Heart right ventricle (tissue), 16 donors: ENCODE measurements at regions not wholly inside any gene's neighbourhood (a gene's known extent, or its start where the extent isn't known, plus 50 kb on each side); places are given as distances from the start of the nearest gene placed in this dataset.

ENCODE experiments used
- ATAC-seq, 8 donors: fragments of 200-7000 bp; cut with Tn5 transposase; one replicate each; pipeline ENCODE4 v1.9.1; 2020; ENCODE audit warnings: mild to moderate bottlenecking in 8 of 8, moderate library complexity in 8 of 8, moderate number of reproducible peaks in 1 of 8
- DNase-seq, 2 donors: peaks; one replicate each; pipeline ENCODE4 v3.0.0-alpha.2; 2020
- H3K27ac ChIP-seq, 10 donors: fragments of 200-600 bp; sonication (generic) in 2 of 10; one replicate each; pipeline versions ENCODE4 v1.5.0 to v1.8.0; 2020 to 2022; ENCODE audit warnings: mild to moderate bottlenecking in 3 of 10
- H3K27me3 ChIP-seq, 7 donors: fragments of 200-600 bp; one replicate each; pipeline ENCODE4 v1.8.0; 2021 to 2022; ENCODE audit warnings: mild to moderate bottlenecking in 2 of 7
- H3K36me3 ChIP-seq, 9 donors: fragments of 200-600 bp; sonication (generic) in 1 of 9; one replicate each; pipeline versions ENCODE4 v1.5.0 to v1.8.0; 2020 to 2022; ENCODE audit warnings: mild to moderate bottlenecking in 2 of 9
- H3K4me1 ChIP-seq, 9 donors: fragments of 200-600 bp; sonication (generic) in 1 of 9; one replicate each; pipeline versions ENCODE4 v1.5.0 to v1.8.0; 2020 to 2022; ENCODE audit warnings: mild to moderate bottlenecking in 4 of 9
- H3K4me3 ChIP-seq, 10 donors: fragments of 200-600 bp; sonication (generic) in 2 of 10; one replicate each; pipeline versions ENCODE4 v1.5.0 to v1.8.0; 2020 to 2022; ENCODE audit warnings: mild to moderate bottlenecking in 7 of 10, moderate library complexity in 2 of 10
- H3K9me3 ChIP-seq, 11 donors: fragments of 200-600 bp in 10 of 11; sonication (generic) in 2 of 11; one replicate each; pipeline versions ENCODE4 v1.5.0 to v1.8.0; 2013 to 2022; ENCODE audit warnings: mild to moderate bottlenecking in 2 of 11, control low read depth in 1 of 11, moderate library complexity in 1 of 11
- WGBS, 2 donors: extraction: QIAGEN DNeasy Blood & Tissue Kit; methylation state at CpG; one replicate each; pipeline ENCODE4 v1.1.7; 2013; ENCODE audit warnings: inconsistent platforms in 1 of 2; 5-methylcytosine and 5-hydroxymethylcytosine counted together
- intact Hi-C, 10 donors: fragments of 100-400 bp; cut with DNase I; formaldehyde crosslinking; loops; one replicate each; pipeline versions ENCODE4 v1.11.1 to v1.14.2; 2022
- TF ChIP-seq, protein P1 (sequence below), 9 donors: fragments of 200-600 bp; sonication (generic) in 2 of 9; IDR thresholded peaks; one replicate each; pipeline versions ENCODE4 v1.5.0 to v1.8.0; 2021 to 2022; ENCODE audit warnings: antibody characterized with exemption in 9 of 9, mild to moderate bottlenecking in 5 of 9, moderate library complexity in 1 of 9
- donor health status: Arrhythmogenic right ventricular cardiomyopathy.
- donor health status: ischemic (EF 13 %, LVEDD 7.1; RV severe dilation, severe dysfunction).
- donor health status: healthy with polysubstance abuse.
- donor health status: DM: no; HTN: yes; CAD: no.
- donor health status: DM: no; HTN: no; CAD: no.
- donor health status: ischemic (EF 25% LVEDD 6.9; RV normal size, moderate dysfunction).
- donor health status: ischemic (EF 25% LVEDD 5.7; RV mildly dilated, moderate dysfunction).
- donor health status: healthy.
- donor health status: DM: yes; HTN: yes; CAD: no.
- donor health status: Ischemic cardiomyopathy.
- donor health status: ischemic (EF 35%, LVEDD 5.7; RV mildly dilated, moderate dysfunction).
- donor health status: nonischemic (EF 11% LVEDD 7.7; RV severe dilation, severe dysfunction).
- donor health status: DM: yes; HTN: yes; CAD: no.
- donor health status: PGD.
- donor health status: ischemic (EF 29% LVEDD 5.4; RV normal size, mild dysfunction).
- donor health status: nonischemic (EF 23%, LVEDD 6.1; RV moderate dilation, normal function).

DNA sequence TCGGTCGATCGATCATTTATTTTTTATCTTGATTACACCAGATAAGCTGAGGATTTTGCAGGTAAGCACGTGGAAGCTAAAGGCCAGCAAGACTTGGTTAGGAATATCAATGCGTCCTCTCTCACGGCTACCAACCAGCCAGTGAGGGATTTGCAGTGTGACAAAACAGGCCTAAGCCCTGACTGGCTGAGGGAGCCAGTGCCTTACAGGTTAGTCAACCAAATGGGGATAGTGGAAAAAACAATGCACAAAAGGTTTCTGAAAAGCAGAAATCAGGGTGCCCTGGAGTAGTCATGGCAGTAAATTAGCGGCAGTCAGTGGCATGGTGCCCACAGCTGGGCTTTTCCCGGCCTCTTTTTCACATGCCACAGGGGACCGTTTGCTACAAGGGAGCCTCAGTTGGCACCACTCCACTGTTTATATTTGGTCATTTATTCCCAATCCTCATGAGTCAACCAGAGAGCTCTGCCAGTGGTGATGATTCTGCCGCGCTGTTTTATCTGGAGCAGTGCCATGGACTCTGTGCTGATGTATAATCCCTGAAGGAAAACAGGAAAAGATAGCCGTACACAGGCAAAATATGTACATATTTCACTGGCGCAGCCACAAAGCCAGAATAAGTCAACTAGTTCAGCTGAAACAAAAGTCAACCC, 167.6 kb downstream of the RHOU start:
- H3K27me3 ChIP-seq, result peaks cover 0 to 11% (median 0%) of the 10 kb centered on the region in 7 donors
- peaks cover 0 to 19% (median 0%) of the 10 kb centered on the region in 11 donors for H3K9me3 ChIP-seq
- ATAC-seq (peak; percentile 75 to 90 (median 85)), DNase-seq (peak; percentile 63 to 78)
- TF ChIP-seq, protein P1, sequence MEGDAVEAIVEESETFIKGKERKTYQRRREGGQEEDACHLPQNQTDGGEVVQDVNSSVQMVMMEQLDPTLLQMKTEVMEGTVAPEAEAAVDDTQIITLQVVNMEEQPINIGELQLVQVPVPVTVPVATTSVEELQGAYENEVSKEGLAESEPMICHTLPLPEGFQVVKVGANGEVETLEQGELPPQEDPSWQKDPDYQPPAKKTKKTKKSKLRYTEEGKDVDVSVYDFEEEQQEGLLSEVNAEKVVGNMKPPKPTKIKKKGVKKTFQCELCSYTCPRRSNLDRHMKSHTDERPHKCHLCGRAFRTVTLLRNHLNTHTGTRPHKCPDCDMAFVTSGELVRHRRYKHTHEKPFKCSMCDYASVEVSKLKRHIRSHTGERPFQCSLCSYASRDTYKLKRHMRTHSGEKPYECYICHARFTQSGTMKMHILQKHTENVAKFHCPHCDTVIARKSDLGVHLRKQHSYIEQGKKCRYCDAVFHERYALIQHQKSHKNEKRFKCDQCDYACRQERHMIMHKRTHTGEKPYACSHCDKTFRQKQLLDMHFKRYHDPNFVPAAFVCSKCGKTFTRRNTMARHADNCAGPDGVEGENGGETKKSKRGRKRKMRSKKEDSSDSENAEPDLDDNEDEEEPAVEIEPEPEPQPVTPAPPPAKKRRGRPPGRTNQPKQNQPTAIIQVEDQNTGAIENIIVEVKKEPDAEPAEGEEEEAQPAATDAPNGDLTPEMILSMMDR (IDR thresholded peaks at IDR 0.05), result no peak
- intact Hi-C loops, result loop anchor here in 1 of 10 donors (5.0 kb wide), 1 partner anchor 324 kb away; no protein-coding TSS in a partner anchor
- no peak overlapping the region for H3K4me3 ChIP-seq
- H3K27ac ChIP-seq, result peak overlapping the region in 2 of 10 donors; percentile 5 to 44
- H3K4me1 ChIP-seq, result peaks cover 0 to 21% (median 13%) of the 10 kb centered on the region in 9 donors
- 56 to 68% methylated on average over 13 of the region's 13 CpGs for WGBS, 2 donors
- no peaks in the 10 kb centered on the region for H3K36me3 ChIP-seq

DNA sequence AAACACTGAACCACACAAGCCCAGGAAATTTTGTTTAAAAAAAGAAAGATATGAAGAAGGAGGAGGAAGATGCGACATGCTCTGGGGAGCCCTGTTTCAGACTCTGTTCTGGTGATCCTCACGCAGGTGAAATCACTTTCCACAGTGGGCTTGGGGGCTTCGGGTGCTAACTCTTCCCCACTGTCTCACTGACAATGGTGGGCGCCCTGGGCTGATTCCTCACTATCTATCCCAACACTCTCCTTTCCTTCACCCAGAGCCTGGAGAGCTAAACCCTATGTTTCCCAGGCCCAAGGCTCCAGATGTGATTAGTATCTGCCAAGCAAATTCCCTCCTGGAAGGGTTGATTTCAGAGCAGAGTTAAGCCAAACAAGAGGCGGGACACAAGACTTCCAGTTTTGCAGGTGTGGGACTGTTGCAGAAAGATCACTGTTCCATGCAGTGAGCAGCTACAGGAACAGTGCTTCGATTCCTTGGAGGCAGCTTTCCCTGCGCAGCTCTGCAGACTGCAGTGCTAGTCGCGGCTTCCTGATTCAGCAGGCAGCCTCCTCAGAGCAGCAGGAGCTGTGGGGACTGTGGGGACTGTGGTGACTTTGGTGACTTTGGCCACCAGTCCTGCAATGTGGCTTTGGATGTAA, 168.3 kb downstream of the RHOU start:
- peaks cover 0 to 25% (median 0%) of the 10 kb centered on the region in 11 donors for H3K9me3 ChIP-seq
- no peaks in the 10 kb centered on the region for H3K36me3 ChIP-seq
- H3K4me1 ChIP-seq, result peaks cover 0 to 17% (median 13%) of the 10 kb centered on the region in 9 donors
- TF ChIP-seq, protein P1 (IDR thresholded peaks at IDR 0.05), result no peak
- no peak overlapping the region for H3K4me3 ChIP-seq
- intact Hi-C loops, result loop anchor here in 1 of 10 donors (5.0 kb wide), 1 partner anchor 324 kb away; no protein-coding TSS in a partner anchor
- 46 to 63% methylated on average over 9 of the region's 9 CpGs for WGBS, 2 donors
- peaks cover 0 to 11% (median 0%) of the 10 kb centered on the region in 7 donors for H3K27me3 ChIP-seq
- no peak for DNase-seq
- H3K27ac ChIP-seq, result peak overlapping the region in 2 of 10 donors; percentile 5 to 44
- peak in 4 of 8 donors; percentile 5 to 52 (median 26) for ATAC-seq

DNA sequence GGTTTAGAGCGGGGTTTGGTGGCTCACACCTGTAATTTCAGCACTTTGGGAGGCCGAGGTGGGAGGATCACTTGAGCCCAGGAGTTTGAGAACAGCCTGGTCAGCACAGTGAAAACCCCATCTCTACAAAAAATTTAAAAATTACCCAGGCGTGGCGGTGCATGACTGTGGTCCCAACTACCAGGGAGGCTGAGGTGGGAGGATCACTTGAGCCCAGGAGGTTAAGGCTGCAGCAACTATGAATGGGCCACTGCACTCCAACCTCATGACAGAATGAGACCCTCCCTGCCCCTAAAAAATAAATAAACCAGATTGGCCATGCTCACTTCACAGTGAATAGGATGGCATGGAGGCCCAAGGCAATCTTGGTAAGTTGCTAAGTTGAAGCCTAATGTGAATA, 168.9 kb downstream of the RHOU start:
- peaks cover 0 to 31% (median 0%) of the 10 kb centered on the region in 11 donors for H3K9me3 ChIP-seq
- no peak for ATAC-seq
- no peak for DNase-seq
- no peak overlapping the region for H3K27ac ChIP-seq
- no peak overlapping the region for H3K4me3 ChIP-seq
- TF ChIP-seq, protein P1 (IDR thresholded peaks at IDR 0.05), result no peak
- WGBS, 2 donors, result 91 to 97% methylated on average over 4 of the region's 4 CpGs
- peaks cover 0 to 7% (median 0%) of the 10 kb centered on the region in 7 donors for H3K27me3 ChIP-seq
- intact Hi-C loops, result loop anchor here in 1 of 10 donors (5.0 kb wide), 1 partner anchor 323 kb away; no protein-coding TSS in a partner anchor
- peaks cover 0 to 17% (median 13%) of the 10 kb centered on the region in 9 donors for H3K4me1 ChIP-seq
- no peaks in the 10 kb centered on the region for H3K36me3 ChIP-seq

DNA sequence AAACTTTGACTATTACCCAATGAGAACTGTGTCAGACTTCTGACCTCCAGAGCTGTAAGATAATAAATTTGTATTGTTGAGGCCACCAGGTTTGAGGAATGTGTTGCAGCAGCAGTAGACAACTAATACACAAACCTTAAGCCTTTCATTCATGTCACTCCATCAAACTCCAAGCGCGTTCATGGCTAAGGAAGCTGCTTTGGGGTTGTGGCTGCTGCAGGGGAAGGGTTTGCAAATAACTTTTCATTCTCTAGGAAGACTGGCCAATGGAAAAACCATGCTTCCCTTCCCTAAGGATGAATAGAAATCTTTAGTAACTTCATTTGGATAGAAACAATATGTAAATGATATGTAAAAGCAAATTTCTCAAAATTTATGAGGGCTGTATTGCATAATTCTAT, 170.4 kb downstream of the RHOU start:
- H3K4me3 ChIP-seq, result no peak overlapping the region
- intact Hi-C loops, result no loop called here
- TF ChIP-seq, protein P1 (IDR thresholded peaks at IDR 0.05), result no peak

More for the DNA sequence above, 170.4 kb downstream of the RHOU start:
- DNase-seq (no peak), ATAC-seq (no peak)
- Histone ChIP-seq H3K9me3 (peaks cover 0 to 31% (median 0%) of the 10 kb centered on the region in 11 donors), H3K27me3 (no peaks in the 10 kb centered on the region), H3K4me1 (peaks cover 0 to 17% (median 13%) of the 10 kb centered on the region in 9 donors), H3K36me3 (no peaks in the 10 kb centered on the region), H3K27ac (no peak overlapping the region)
- WGBS, 2 donors, result 93 to 94% methylated on average over 2 of the region's 2 CpGs
